ENCODE measurements at regions not wholly inside any gene's neighbourhood (a gene's known extent, or its start where the extent isn't known, plus 50 kb on each side); places are given as distances from the start of the nearest gene placed in this dataset.

DNA sequence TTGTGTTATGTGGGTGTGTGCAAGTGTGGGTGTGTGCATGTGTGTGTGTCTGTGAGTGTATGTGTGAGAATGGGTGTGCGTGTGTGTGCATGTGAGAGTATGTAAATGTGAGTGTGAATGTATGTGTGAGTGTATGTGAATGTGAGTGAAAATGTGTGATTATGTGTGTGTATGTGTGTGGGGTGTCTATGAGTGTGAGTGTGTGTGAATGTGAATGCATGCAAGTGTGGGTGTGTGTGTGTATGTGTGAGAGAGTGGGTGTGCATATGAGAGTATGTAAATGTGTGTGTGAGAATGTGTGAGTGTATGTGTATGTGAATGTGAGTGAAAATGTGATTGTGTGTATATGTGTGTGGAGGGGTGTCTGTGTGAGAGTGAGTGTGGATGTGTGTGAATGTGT is 1292.7 kb downstream of the TBC1D22A start:
- no peak for TF ChIP-seq OSR1 (CRISPR knock-in tag; IDR thresholded peaks at IDR 0.05)
- TF ChIP-seq, protein P1, sequence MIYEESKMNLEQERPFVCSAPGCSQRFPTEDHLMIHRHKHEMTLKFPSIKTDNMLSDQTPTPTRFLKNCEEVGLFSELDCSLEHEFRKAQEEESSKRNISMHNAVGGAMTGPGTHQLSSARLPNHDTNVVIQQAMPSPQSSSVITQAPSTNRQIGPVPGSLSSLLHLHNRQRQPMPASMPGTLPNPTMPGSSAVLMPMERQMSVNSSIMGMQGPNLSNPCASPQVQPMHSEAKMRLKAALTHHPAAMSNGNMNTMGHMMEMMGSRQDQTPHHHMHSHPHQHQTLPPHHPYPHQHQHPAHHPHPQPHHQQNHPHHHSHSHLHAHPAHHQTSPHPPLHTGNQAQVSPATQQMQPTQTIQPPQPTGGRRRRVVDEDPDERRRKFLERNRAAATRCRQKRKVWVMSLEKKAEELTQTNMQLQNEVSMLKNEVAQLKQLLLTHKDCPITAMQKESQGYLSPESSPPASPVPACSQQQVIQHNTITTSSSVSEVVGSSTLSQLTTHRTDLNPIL (CRISPR knock-in tag; IDR thresholded peaks at IDR 0.05; ENCODE audit: low read depth) = no peak
- TF ChIP-seq, protein P2, sequence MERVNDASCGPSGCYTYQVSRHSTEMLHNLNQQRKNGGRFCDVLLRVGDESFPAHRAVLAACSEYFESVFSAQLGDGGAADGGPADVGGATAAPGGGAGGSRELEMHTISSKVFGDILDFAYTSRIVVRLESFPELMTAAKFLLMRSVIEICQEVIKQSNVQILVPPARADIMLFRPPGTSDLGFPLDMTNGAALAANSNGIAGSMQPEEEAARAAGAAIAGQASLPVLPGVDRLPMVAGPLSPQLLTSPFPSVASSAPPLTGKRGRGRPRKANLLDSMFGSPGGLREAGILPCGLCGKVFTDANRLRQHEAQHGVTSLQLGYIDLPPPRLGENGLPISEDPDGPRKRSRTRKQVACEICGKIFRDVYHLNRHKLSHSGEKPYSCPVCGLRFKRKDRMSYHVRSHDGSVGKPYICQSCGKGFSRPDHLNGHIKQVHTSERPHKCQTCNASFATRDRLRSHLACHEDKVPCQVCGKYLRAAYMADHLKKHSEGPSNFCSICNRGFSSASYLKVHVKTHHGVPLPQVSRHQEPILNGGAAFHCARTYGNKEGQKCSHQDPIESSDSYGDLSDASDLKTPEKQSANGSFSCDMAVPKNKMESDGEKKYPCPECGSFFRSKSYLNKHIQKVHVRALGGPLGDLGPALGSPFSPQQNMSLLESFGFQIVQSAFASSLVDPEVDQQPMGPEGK (CRISPR knock-in tag; IDR thresholded peaks at IDR 0.05; ENCODE audit: borderline replicate concordance) = no peak
- TF ChIP-seq, protein P3, sequence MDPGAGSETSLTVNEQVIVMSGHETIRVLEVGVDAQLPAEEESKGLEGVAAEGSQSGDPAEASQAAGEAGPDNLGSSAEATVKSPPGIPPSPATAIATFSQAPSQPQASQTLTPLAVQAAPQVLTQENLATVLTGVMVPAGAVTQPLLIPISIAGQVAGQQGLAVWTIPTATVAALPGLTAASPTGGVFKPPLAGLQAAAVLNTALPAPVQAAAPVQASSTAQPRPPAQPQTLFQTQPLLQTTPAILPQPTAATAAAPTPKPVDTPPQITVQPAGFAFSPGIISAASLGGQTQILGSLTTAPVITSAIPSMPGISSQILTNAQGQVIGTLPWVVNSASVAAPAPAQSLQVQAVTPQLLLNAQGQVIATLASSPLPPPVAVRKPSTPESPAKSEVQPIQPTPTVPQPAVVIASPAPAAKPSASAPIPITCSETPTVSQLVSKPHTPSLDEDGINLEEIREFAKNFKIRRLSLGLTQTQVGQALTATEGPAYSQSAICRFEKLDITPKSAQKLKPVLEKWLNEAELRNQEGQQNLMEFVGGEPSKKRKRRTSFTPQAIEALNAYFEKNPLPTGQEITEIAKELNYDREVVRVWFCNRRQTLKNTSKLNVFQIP (CRISPR knock-in tag; IDR thresholded peaks at IDR 0.05; ENCODE audit: borderline replicate concordance, low read depth) = no peak
- no peak for TF ChIP-seq ZFP30 (CRISPR knock-in tag; IDR thresholded peaks at IDR 0.05)
- TF ChIP-seq RARB (CRISPR knock-in tag; IDR thresholded peaks at IDR 0.05) = no peak
- TF ChIP-seq GLIS3 (CRISPR knock-in tag; IDR thresholded peaks at IDR 0.05) = no peak

Measured in SK-N-SH treated with all-trans-retinoic acid at 6 μM for 48 hours (cell line).